ENCODE measurements at regions not wholly inside any gene's neighbourhood (a gene's known extent, or its start where the extent isn't known, plus 50 kb on each side); places are given as distances from the start of the nearest gene placed in this dataset.

DNA sequence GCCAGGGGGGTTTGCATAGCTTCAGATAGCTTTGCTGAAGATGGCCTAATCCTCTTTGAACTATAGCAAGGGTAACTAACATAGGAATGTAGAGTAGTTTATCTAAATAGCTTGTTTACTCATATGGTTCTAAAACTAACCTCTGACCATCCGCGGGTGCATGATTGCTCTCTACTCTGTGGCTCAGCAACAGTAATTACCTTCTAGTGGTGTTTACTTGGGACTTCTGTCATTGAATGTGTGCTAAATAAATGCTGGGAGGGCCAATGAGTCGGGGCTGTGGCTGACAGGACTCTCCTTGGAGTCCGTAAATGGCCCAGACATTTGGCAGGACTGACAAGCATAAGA, 1461.9 kb downstream of the UQCRFS1 start:
- TF ChIP-seq, protein P1, sequence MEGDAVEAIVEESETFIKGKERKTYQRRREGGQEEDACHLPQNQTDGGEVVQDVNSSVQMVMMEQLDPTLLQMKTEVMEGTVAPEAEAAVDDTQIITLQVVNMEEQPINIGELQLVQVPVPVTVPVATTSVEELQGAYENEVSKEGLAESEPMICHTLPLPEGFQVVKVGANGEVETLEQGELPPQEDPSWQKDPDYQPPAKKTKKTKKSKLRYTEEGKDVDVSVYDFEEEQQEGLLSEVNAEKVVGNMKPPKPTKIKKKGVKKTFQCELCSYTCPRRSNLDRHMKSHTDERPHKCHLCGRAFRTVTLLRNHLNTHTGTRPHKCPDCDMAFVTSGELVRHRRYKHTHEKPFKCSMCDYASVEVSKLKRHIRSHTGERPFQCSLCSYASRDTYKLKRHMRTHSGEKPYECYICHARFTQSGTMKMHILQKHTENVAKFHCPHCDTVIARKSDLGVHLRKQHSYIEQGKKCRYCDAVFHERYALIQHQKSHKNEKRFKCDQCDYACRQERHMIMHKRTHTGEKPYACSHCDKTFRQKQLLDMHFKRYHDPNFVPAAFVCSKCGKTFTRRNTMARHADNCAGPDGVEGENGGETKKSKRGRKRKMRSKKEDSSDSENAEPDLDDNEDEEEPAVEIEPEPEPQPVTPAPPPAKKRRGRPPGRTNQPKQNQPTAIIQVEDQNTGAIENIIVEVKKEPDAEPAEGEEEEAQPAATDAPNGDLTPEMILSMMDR (conservative IDR thresholded peaks at IDR 0.05 in 1 of 2, IDR thresholded peaks at IDR 0.05 in 1 of 2; ENCODE audit: extremely low read depth in 1 of 2, insufficient read depth in 1 of 2, low read depth in 1 of 2, low read length in 2 of 2), result no peak
- no peak for TF ChIP-seq EZH2 (IDR thresholded peaks at IDR 0.05; ENCODE audit: borderline replicate concordance, low read length)

Data from mammary epithelial cell (primary cell).